OCI-LY3 (cell line): ENCODE measurements at regions not wholly inside any gene's neighbourhood (a gene's known extent, or its start where the extent isn't known, plus 50 kb on each side); places are given as distances from the start of the nearest gene placed in this dataset.

ENCODE experiments used
- CTCF ChIP-seq: fragments of 200-600, 300-600 bp; sonication (generic); IDR thresholded peaks from 2 replicates; pipeline ENCODE4 v1.5.1; 2014; ENCODE audit warnings: antibody characterized with exemption, low read length, low read depth
- EZH2phosphoT487 ChIP-seq: fragments of 200-600 bp; shearing (Covaris generic); IDR thresholded peaks from 2 replicates; pipeline ENCODE4 v1.6.1; 2018; ENCODE audit warnings: antibody characterized with exemption, mixed run types, low read depth

- no peak for TF ChIP-seq CTCF
- TF ChIP-seq EZH2phosphoT487, result no peak
Measured at GRCh38 chr5:174195517-174195916, 150.0 kb downstream of the NSG2 start.
